Tibial nerve (tissue), 4 donors: ENCODE measurements at regions not wholly inside any gene's neighbourhood (a gene's known extent, or its start where the extent isn't known, plus 50 kb on each side); places are given as distances from the start of the nearest gene placed in this dataset.

Experiments
- DNase-seq, 2 donors: peaks; one replicate each; pipeline ENCODE4 v3.0.0-alpha.2; 2019; ENCODE audit warnings: low spot score in 2 of 2
- H3K27ac ChIP-seq, 4 donors: fragments of 200-600 bp; sonication (generic) in 3 of 4; one replicate each; pipeline ENCODE4 v1.5.1; 2017 to 2019; ENCODE audit warnings: mild to moderate bottlenecking in 1 of 4
- H3K27me3 ChIP-seq, 2 donors: fragments of 200-600 bp; sonication (generic) in 1 of 2; one replicate each; pipeline versions ENCODE4 v1.5.1 to v1.6.0; 2017 to 2019
- H3K36me3 ChIP-seq, 3 donors: fragments of 200-600 bp; sonication (generic); one replicate each; pipeline ENCODE4 v1.5.1; 2018 to 2019
- H3K4me1 ChIP-seq, 4 donors: fragments of 200-600 bp; sonication (generic) in 3 of 4; one replicate each; pipeline ENCODE4 v1.5.1; 2017 to 2019
- H3K4me3 ChIP-seq, 4 donors: fragments of 200-600 bp; sonication (generic) in 3 of 4; one replicate each; pipeline ENCODE4 v1.5.1; 2017 to 2019; ENCODE audit warnings: mild to moderate bottlenecking in 1 of 4, moderate library complexity in 1 of 4
- H3K9me3 ChIP-seq, 4 donors: fragments of 200-600 bp; sonication (generic) in 3 of 4; one replicate each; pipeline ENCODE4 v1.5.1; 2017 to 2019
- EP300 ChIP-seq, 2 donors: sonication (generic); formaldehyde crosslinking; IDR thresholded peaks; one replicate each; pipeline ENCODE4 v1.6.1; 2017; ENCODE audit warnings: antibody characterized with exemption in 2 of 2, mild to moderate bottlenecking in 1 of 2
- POLR2A ChIP-seq, 2 donors: fragments of 450-650 bp; IDR thresholded peaks; one replicate each; pipeline ENCODE4 v1.6.1; 2017; ENCODE audit warnings: antibody characterized with exemption in 2 of 2, mild to moderate bottlenecking in 2 of 2, moderate library complexity in 2 of 2
- WGBS, 2 donors: methylation state at CpG; one replicate each; pipeline ENCODE4 v1.1.5; 2018; 5-methylcytosine and 5-hydroxymethylcytosine counted together
- TF ChIP-seq, protein P1 (sequence below), 5 experiments: fragments of 200-600 bp in 3 of 5; fragments of 450-650 bp in 2 of 5; sonication (generic) in 3 of 5; IDR thresholded peaks; one replicate each; pipeline ENCODE4 v1.5.1; 2016 to 2019; ENCODE audit warnings: antibody characterized with exemption in 5 of 5, mild to moderate bottlenecking in 3 of 5, moderate library complexity in 2 of 5

GRCh38 chr10:128912568-128913311 is 554.3 kb upstream of the MGMT start:
- no peaks in the 10 kb centered on the region for H3K27me3 ChIP-seq
- H3K36me3 ChIP-seq, result no peaks in the 10 kb centered on the region
- no peaks in the 10 kb centered on the region for H3K9me3 ChIP-seq
- no peak overlapping the region for H3K4me3 ChIP-seq
- peaks cover 0 to 4% (median 0%) of the 10 kb centered on the region in 4 donors for H3K4me1 ChIP-seq
- no peak overlapping the region for H3K27ac ChIP-seq
- DNase-seq, result no peak
- WGBS, 2 donors, result 68 to 73% methylated on average over 6 of the region's 6 CpGs
- TF ChIP-seq EP300 (IDR thresholded peaks at IDR 0.05), result no peak
- TF ChIP-seq POLR2A (IDR thresholded peaks at IDR 0.05), result no peak
- TF ChIP-seq, protein P1, sequence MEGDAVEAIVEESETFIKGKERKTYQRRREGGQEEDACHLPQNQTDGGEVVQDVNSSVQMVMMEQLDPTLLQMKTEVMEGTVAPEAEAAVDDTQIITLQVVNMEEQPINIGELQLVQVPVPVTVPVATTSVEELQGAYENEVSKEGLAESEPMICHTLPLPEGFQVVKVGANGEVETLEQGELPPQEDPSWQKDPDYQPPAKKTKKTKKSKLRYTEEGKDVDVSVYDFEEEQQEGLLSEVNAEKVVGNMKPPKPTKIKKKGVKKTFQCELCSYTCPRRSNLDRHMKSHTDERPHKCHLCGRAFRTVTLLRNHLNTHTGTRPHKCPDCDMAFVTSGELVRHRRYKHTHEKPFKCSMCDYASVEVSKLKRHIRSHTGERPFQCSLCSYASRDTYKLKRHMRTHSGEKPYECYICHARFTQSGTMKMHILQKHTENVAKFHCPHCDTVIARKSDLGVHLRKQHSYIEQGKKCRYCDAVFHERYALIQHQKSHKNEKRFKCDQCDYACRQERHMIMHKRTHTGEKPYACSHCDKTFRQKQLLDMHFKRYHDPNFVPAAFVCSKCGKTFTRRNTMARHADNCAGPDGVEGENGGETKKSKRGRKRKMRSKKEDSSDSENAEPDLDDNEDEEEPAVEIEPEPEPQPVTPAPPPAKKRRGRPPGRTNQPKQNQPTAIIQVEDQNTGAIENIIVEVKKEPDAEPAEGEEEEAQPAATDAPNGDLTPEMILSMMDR (IDR thresholded peaks at IDR 0.05), result no peak

GRCh38 chr10:128914681-128915080 is 552.4 kb upstream of the MGMT start:
- H3K4me1 ChIP-seq, result peaks cover 0 to 4% (median 0%) of the 10 kb centered on the region in 4 donors
- TF ChIP-seq EP300 (IDR thresholded peaks at IDR 0.05), result peak in 1 of 2 donors; percentile 36
- TF ChIP-seq, protein P1 (IDR thresholded peaks at IDR 0.05), result no peak
- TF ChIP-seq POLR2A (IDR thresholded peaks at IDR 0.05), result no peak
- H3K27ac ChIP-seq, result no peak overlapping the region
- DNase-seq, result peak in 1 of 2 donors; percentile 36
- 60 to 65% methylated on average over 9 of the region's 9 CpGs for WGBS, 2 donors
- no peak overlapping the region for H3K4me3 ChIP-seq
- H3K27me3 ChIP-seq, result no peaks in the 10 kb centered on the region
- no peaks in the 10 kb centered on the region for H3K9me3 ChIP-seq
- no peaks in the 10 kb centered on the region for H3K36me3 ChIP-seq

DNA sequence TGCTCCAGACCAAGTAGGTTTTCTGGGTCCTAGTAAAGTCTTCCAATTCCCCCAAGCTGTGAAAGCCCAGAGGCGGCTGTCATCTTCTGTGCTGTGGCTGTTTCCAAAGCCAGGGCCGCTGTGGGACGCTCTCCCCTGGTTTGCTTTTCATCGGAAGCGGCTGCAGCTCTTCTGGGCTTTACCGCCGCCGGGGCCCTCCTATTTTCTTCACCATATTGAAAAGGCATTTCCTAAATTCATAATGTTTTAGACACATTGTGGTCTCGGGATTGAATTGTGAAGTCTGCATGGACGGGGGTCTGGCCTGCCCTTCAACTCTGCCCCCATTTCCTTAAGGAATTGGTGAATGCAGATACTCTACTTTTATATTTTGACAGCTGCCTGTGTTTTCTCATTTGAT is 551.4 kb upstream of the MGMT start:
- H3K4me1 ChIP-seq, result peaks cover 0 to 4% (median 0%) of the 10 kb centered on the region in 4 donors
- WGBS, 2 donors, result 59 to 77% methylated on average over 10 of the region's 10 CpGs
- no peak for TF ChIP-seq EP300 (IDR thresholded peaks at IDR 0.05)
- no peak for TF ChIP-seq POLR2A (IDR thresholded peaks at IDR 0.05)
- TF ChIP-seq, protein P1 (IDR thresholded peaks at IDR 0.05), result no peak
- no peaks in the 10 kb centered on the region for H3K9me3 ChIP-seq
- no peaks in the 10 kb centered on the region for H3K36me3 ChIP-seq
- no peak overlapping the region for H3K4me3 ChIP-seq
- H3K27ac ChIP-seq, result no peak overlapping the region
- no peaks in the 10 kb centered on the region for H3K27me3 ChIP-seq
- no peak for DNase-seq

DNA sequence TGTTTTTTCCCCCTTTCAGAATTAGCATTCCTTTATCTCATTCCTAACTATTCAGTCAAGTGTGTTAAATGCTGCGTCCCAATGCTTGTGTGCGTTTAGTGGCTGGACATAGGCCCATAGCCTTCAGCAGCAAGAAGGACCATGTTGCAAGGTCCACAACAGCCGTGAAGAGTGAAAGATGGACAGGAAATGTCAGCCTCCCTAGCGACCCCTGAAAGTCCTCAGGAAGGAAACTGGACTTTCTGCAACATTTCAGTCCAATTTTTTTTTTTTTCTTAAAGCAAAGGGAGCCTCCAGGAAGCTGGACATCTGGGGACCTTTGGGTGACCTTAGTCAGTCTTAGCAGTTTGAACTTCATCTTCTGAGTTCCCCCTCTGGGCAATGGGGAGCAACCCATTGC is 550.7 kb upstream of the MGMT start:
- 58 to 63% methylated on average over 4 of the region's 4 CpGs for WGBS, 2 donors
- no peak overlapping the region for H3K4me3 ChIP-seq
- no peak for TF ChIP-seq POLR2A (IDR thresholded peaks at IDR 0.05)
- TF ChIP-seq EP300 (IDR thresholded peaks at IDR 0.05), result no peak
- TF ChIP-seq, protein P1 (IDR thresholded peaks at IDR 0.05), result no peak
- H3K9me3 ChIP-seq, result no peaks in the 10 kb centered on the region
- H3K27me3 ChIP-seq, result no peaks in the 10 kb centered on the region
- H3K4me1 ChIP-seq, result peaks cover 0 to 4% (median 0%) of the 10 kb centered on the region in 4 donors
- DNase-seq, result no peak
- H3K27ac ChIP-seq, result no peak overlapping the region
- H3K36me3 ChIP-seq, result no peaks in the 10 kb centered on the region

DNA sequence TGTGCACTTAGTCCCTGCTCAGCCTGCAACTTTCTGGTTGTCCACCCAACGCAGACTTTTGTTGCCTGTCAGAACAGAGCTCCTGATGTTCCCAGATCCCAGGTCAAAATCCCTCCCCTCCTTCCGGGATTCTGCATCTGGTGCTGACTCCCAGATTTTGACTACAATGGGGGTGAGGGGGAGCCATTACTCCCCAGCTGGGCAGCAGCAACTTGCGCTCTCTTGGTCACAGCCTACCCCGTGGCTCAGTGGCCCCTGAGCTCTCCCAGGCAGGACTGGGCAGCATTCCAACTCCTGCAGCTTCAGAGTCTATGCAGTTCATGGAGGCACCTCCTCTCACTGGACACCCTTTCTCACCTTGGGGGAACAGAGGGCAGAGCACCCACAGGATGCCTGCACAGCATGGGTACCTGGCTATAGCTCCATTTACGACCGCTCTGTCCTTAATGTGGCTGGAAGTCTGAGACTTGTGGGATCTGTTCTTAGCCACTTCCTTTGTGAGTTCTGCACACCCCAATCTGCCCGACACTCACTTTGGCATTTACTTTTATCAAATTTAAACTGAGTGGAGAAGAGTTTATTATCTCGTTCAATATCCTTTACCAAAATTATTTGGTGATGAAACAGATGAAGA is 545.5 kb upstream of the MGMT start:
- Histone ChIP-seq H3K27me3 (no peaks in the 10 kb centered on the region), H3K27ac (no peak overlapping the region), H3K36me3 (no peaks in the 10 kb centered on the region), H3K4me3 (no peak overlapping the region), H3K4me1 (no peaks in the 10 kb centered on the region), H3K9me3 (no peaks in the 10 kb centered on the region)
- WGBS, 2 donors, result 79 to 83% methylated on average over 6 to 8 of the region's 8 CpGs
- TF ChIP-seq, protein P1 (IDR thresholded peaks at IDR 0.05), result no peak
- TF ChIP-seq POLR2A (IDR thresholded peaks at IDR 0.05), result no peak
- no peak for TF ChIP-seq EP300 (IDR thresholded peaks at IDR 0.05)
- no peak for DNase-seq
